H9 (cell line): ENCODE measurements at regions not wholly inside any gene's neighbourhood (a gene's known extent, or its start where the extent isn't known, plus 50 kb on each side); places are given as distances from the start of the nearest gene placed in this dataset.

Source experiments
- DNase-seq: peaks from one replicate; pipeline ENCODE4 v3.0.0-alpha.2; 2017
- H2AFZ ChIP-seq: one replicate; pipeline ENCODE4 v1.6.1; 2013; ENCODE audit warnings: mild to moderate bottlenecking, low read length, control low read depth, moderate library complexity
- H2AK5ac ChIP-seq: 2 replicates; pipeline ENCODE4 v1.6.1; 2013; ENCODE audit warnings: low read length, control low read depth, mixed read lengths; ENCODE audit not compliant: insufficient read length
- H2BK120ac ChIP-seq: one replicate; pipeline ENCODE4 v1.6.1; 2013; ENCODE audit warnings: low read depth, mild to moderate bottlenecking, low read length, control low read depth, inconsistent platforms; ENCODE audit not compliant: poor library complexity, severe bottlenecking
- H2BK12ac ChIP-seq: 2 replicates; pipeline ENCODE4 v1.6.1; 2013; ENCODE audit warnings: low read length, control low read depth, mixed read lengths, low read depth; ENCODE audit not compliant: insufficient read length
- H2BK15ac ChIP-seq: 2 replicates; pipeline ENCODE4 v1.6.1; 2013; ENCODE audit warnings: low read depth, low read length, control low read depth
- H2BK20ac ChIP-seq: one replicate; pipeline ENCODE4 v1.6.1; 2013; ENCODE audit warnings: low read depth, mild to moderate bottlenecking, low read length, control low read depth, inconsistent platforms; ENCODE audit not compliant: poor library complexity, severe bottlenecking
- H2BK5ac ChIP-seq: 2 replicates; pipeline ENCODE4 v1.6.1; 2013; ENCODE audit warnings: low read length, control low read depth, mixed read lengths; ENCODE audit not compliant: insufficient read length
- H3K14ac ChIP-seq: 2 replicates; pipeline ENCODE4 v1.6.1; 2013; ENCODE audit warnings: low read length, control low read depth; ENCODE audit not compliant: insufficient read depth
- H3K18ac ChIP-seq: 2 replicates; pipeline ENCODE4 v1.6.1; 2013; ENCODE audit warnings: low read depth, mild to moderate bottlenecking, mixed read lengths, low read length, control low read depth; ENCODE audit not compliant: insufficient read length
- H3K23ac ChIP-seq: 2 replicates; pipeline ENCODE4 v1.6.1; 2013; ENCODE audit warnings: low read length, control low read depth, mixed read lengths, low read depth; ENCODE audit not compliant: insufficient read length
- H3K23me2 ChIP-seq: 2 replicates; pipeline ENCODE4 v1.6.1; 2013; ENCODE audit warnings: low read depth, mild to moderate bottlenecking, mixed read lengths, low read length, control low read depth; ENCODE audit not compliant: insufficient read length, poor library complexity, severe bottlenecking
- H3K27ac ChIP-seq: 2 replicates; pipeline ENCODE4 v1.5.1; 2013; ENCODE audit warnings: low read length, control low read depth, mixed read lengths, low read depth; ENCODE audit not compliant: insufficient read length
- H3K27me3 ChIP-seq: 2 replicates; pipeline ENCODE4 v1.6.1; 2013; ENCODE audit warnings: low read length, control low read depth, inconsistent platforms; ENCODE audit not compliant: insufficient read depth
- H3K4ac ChIP-seq: 2 replicates; pipeline ENCODE4 v1.6.1; 2013; ENCODE audit warnings: low read depth, mild to moderate bottlenecking, control low read depth, inconsistent platforms, low read length, moderate library complexity
- H3K4me1 ChIP-seq: 2 replicates; pipeline ENCODE4 v1.6.1; 2013; ENCODE audit warnings: low read length, control low read depth, inconsistent platforms; ENCODE audit not compliant: insufficient read depth
- H3K4me2 ChIP-seq: 2 replicates; pipeline ENCODE4 v1.6.1; 2013; ENCODE audit warnings: low read length, control low read depth, mixed read lengths; ENCODE audit not compliant: insufficient read length, insufficient read depth
- H3K56ac ChIP-seq: 2 replicates; pipeline ENCODE4 v1.6.1; 2013; ENCODE audit warnings: low read depth, mild to moderate bottlenecking, mixed read lengths, low read length, control low read depth; ENCODE audit not compliant: insufficient read length
- H3K79me1 ChIP-seq: 2 replicates; pipeline ENCODE4 v1.6.1; 2013; ENCODE audit warnings: low read depth, mild to moderate bottlenecking, moderate library complexity, low read length, control low read depth, inconsistent platforms; ENCODE audit not compliant: insufficient read depth, poor library complexity, severe bottlenecking
- H3K79me2 ChIP-seq: 2 replicates; pipeline ENCODE4 v1.6.1; 2013; ENCODE audit warnings: low read length, control low read depth, inconsistent platforms; ENCODE audit not compliant: insufficient read depth
- H3K9ac ChIP-seq: 2 replicates; pipeline ENCODE4 v1.6.1; 2013; ENCODE audit warnings: low read length, control low read depth, mixed read lengths; ENCODE audit not compliant: insufficient read length; ENCODE audit errors: extremely low read depth
- H3K9me3 ChIP-seq: one replicate; pipeline ENCODE4 v1.6.1; 2013; ENCODE audit warnings: low read depth, low read length, inconsistent platforms; ENCODE audit not compliant: control insufficient read depth
- H3T11ph ChIP-seq: one replicate; pipeline ENCODE4 v1.6.1; 2013; ENCODE audit warnings: mild to moderate bottlenecking, low read length, control low read depth, inconsistent platforms
- H4K20me1 ChIP-seq: one replicate; pipeline ENCODE4 v1.6.1; 2013; ENCODE audit not compliant: control insufficient read depth, insufficient read length, insufficient read depth
- H4K5ac ChIP-seq: 2 replicates; pipeline ENCODE4 v1.6.1; 2013; ENCODE audit warnings: low read depth, mild to moderate bottlenecking, mixed read lengths, low read length, control low read depth; ENCODE audit not compliant: insufficient read length
- H4K8ac ChIP-seq: replicated peaks from 2 replicates; pipeline ENCODE4 v1.6.1; 2013; ENCODE audit warnings: low read length, control low read depth, mixed read lengths, low read depth; ENCODE audit not compliant: insufficient read length
- H4K91ac ChIP-seq: 2 replicates; pipeline ENCODE4 v1.6.1; 2013; ENCODE audit warnings: low read depth, mild to moderate bottlenecking, moderate library complexity, mixed read lengths, low read length, control low read depth; ENCODE audit not compliant: insufficient read length
- H3K27ac Mint-ChIP-seq, 3 experiments: 2 replicates in 2 of 3; 3 replicates in 1 of 3; pipeline ENCODE4 v1.8.0; 2020 to 2021; ENCODE audit warnings: mixed read lengths in 3 of 3, mild to moderate bottlenecking in 1 of 3, moderate library complexity in 1 of 3
- H3K27me3 Mint-ChIP-seq: 2 replicates; pipeline ENCODE4 v1.8.0; 2021; ENCODE audit warnings: low read depth, mild to moderate bottlenecking, moderate library complexity, mixed read lengths
- H3K36me3 Mint-ChIP-seq, 3 experiments: 2 replicates in 2 of 3; 3 replicates in 1 of 3; pipeline ENCODE4 v1.8.0; 2020 to 2021; ENCODE audit warnings: low read depth in 3 of 3, mixed read lengths in 3 of 3; ENCODE audit not compliant: insufficient read depth in 1 of 3
- H3K4me1 Mint-ChIP-seq, 2 experiments: 2 replicates each; pipeline ENCODE4 v1.8.0; 2020; ENCODE audit warnings: mixed read lengths in 2 of 2
- H3K4me3 Mint-ChIP-seq, 2 experiments: 2 replicates in 1 of 2; 3 replicates in 1 of 2; pipeline ENCODE4 v1.8.0; 2020 to 2021; ENCODE audit warnings: mild to moderate bottlenecking in 2 of 2, mixed read lengths in 2 of 2, moderate library complexity in 1 of 2
- H3K9me3 Mint-ChIP-seq, 2 experiments: 2 replicates in 1 of 2; 3 replicates in 1 of 2; pipeline ENCODE4 v1.8.0; 2020; ENCODE audit warnings: mild to moderate bottlenecking in 2 of 2, mixed read lengths in 2 of 2, moderate library complexity in 1 of 2
- CTCF ChIP-seq: fragments of 200-600 bp; sonication (generic); conservative IDR thresholded peaks from 3 replicates; pipeline ENCODE4 v1.8.0; 2021; ENCODE audit warnings: antibody characterized with exemption, mild to moderate bottlenecking
- WGBS: extraction: QIAGEN DNeasy Blood & Tissue Kit; methylation state at CpG from one replicate; pipeline ENCODE4 v1.1.7; 2013; ENCODE audit warnings: missing lambda C conversion rate, low lambda C conversion rate, mixed read lengths; ENCODE audit not compliant: insufficient read length; ENCODE audit errors: extremely low coverage; 5-methylcytosine and 5-hydroxymethylcytosine counted together

- no peak overlapping the region for H4K8ac ChIP-seq
- no peak overlapping the region for H3K23ac ChIP-seq
- Mint-ChIP-seq H3K27ac (no peak overlapping the region), H3K27me3 (peaks cover 10% of the 10 kb centered on the region; the same call in 1 of the 2 replicates), H3K4me3 (no peak overlapping the region), H3K36me3 (peaks cover 4 to 16% (median 10%) of the 10 kb centered on the region in 3 experiments), H3K9me3 (peaks cover 0 to 4% of the 10 kb centered on the region in 2 experiments; a peak in 2 of 5 replicates), H3K4me1 (peaks cover 21 to 22% of the 10 kb centered on the region in 2 experiments)
- H3K27ac ChIP-seq = no peak overlapping the region
- H3K27me3 ChIP-seq = no peaks in the 10 kb centered on the region
- H2BK20ac ChIP-seq = no peak overlapping the region
- H2BK12ac ChIP-seq = no peak overlapping the region
- no peaks in the 10 kb centered on the region for H3K23me2 ChIP-seq
- H3K9ac ChIP-seq = no peak overlapping the region
- H3K9me3 ChIP-seq = no peaks in the 10 kb centered on the region
- no peak overlapping the region for H3K14ac ChIP-seq
- H3K4ac ChIP-seq = no peak overlapping the region
- no peak overlapping the region for H2BK15ac ChIP-seq
- no peak overlapping the region for H2AK5ac ChIP-seq
- TF ChIP-seq CTCF = no peak
- H3K18ac ChIP-seq = no peak overlapping the region
- no peak overlapping the region for H3K56ac ChIP-seq
- no peak overlapping the region for H3K4me2 ChIP-seq
- H2BK5ac ChIP-seq = no peak overlapping the region
- H2AFZ ChIP-seq = no peak overlapping the region
- H3K79me1 ChIP-seq = no peaks in the 10 kb centered on the region
- no peak overlapping the region for H4K91ac ChIP-seq
- no CpG with 5 or more reads among the region's 5 CpGs for WGBS
- no peaks in the 10 kb centered on the region for H4K20me1 ChIP-seq
- peaks cover 4% of the 10 kb centered on the region; the same call in 1 of the 2 replicates for H3K4me1 ChIP-seq
- no peak for DNase-seq
- H4K5ac ChIP-seq = no peak overlapping the region
- no peak overlapping the region for H2BK120ac ChIP-seq
- H3T11ph ChIP-seq = no peak overlapping the region
- H3K79me2 ChIP-seq = no peaks in the 10 kb centered on the region
Observed at GRCh38 chr12:5292651-5293050, 139.3 kb upstream of the NTF3 start.
